ENCODE measurements at regions not wholly inside any gene's neighbourhood (a gene's known extent, or its start where the extent isn't known, plus 50 kb on each side); places are given as distances from the start of the nearest gene placed in this dataset.

DNA sequence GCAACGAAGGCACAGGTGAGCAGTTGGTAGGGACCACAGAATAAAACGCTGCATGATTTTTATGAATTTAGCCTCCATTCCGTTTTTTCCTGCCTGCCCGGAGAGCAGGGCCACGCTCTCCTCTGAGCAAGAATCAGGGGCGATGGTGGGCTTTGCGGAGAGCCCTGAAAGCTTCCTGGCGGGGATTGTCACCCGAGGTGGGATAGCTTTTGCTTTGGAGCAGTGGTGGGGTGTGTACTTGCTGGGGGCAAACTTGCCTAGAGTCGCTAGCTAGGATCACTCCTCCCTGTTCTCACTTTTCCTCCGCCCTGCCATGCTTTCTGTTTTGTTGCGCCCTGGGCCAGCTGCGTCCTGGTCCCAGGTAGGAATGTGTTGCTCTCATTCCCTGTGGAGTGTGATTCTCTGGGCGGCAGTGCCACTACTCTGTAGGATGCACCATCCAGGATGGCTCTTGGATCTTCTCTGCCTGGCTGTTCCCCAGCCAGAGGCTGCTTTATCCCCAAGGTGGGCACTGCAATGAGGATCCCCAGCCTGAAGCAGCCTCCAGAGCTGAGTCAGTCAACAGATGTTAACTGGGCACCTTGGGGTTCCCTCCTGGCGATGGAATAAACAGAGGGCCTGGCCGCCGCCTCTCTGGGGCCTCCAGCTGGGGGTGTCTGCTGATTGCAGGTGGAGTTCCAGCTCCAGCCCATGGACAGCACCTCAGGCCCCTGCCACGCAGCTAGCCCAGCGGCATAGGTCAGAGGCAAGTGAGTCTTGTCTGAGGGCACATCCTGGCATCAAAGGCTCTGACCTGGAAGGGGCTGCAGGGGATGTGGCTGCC, 360.9 kb upstream of the TNRC6C start:
- no peak for ATAC-seq
- Histone ChIP-seq H3K79me2 (ENCODE audit: low read length) (no peaks in the 10 kb centered on the region), H3K9me3 (ENCODE audit: low read length) (no peaks in the 10 kb centered on the region), H3K27me3 (ENCODE audit: low read length) (peaks cover 75% of the 10 kb centered on the region), H2AFZ (ENCODE audit: low read length) (no peak overlapping the region), H3K9ac (ENCODE audit: low read length) (no peak overlapping the region), H3K27ac (ENCODE audit: low read length) (no peak overlapping the region), H3F3A (ENCODE audit: low read length, unreplicated experiment) (no peaks in the 10 kb centered on the region), H3K9me2 (replicated peaks; ENCODE audit: low read length) (no peaks in the 10 kb centered on the region), H4K20me1 (ENCODE audit: low read length) (no peaks in the 10 kb centered on the region), H3K4me1 (ENCODE audit: insufficient read depth, low read length) (no peaks in the 10 kb centered on the region), H3K36me3 (ENCODE audit: low read depth, low read length) (no peaks in the 10 kb centered on the region), H3K4me3 (ENCODE audit: low read length) (no peak overlapping the region), H3K4me2 (ENCODE audit: low read length) (no peak overlapping the region)
- ChIA-PET POLR2A (ENCODE audit: unreplicated experiment) (no interaction called here), CTCF (no interaction called here)
- intact Hi-C loops (cut with micrococcal nuclease): no loop called here
- TF ChIP-seq EZH2phosphoT487 (IDR thresholded peaks at IDR 0.05; ENCODE audit: borderline replicate concordance, low read length) (no peak), EZH2 (IDR thresholded peaks at IDR 0.05; ENCODE audit: low read length, unreplicated experiment) (no peak)
- TF ChIP-seq, protein P1, sequence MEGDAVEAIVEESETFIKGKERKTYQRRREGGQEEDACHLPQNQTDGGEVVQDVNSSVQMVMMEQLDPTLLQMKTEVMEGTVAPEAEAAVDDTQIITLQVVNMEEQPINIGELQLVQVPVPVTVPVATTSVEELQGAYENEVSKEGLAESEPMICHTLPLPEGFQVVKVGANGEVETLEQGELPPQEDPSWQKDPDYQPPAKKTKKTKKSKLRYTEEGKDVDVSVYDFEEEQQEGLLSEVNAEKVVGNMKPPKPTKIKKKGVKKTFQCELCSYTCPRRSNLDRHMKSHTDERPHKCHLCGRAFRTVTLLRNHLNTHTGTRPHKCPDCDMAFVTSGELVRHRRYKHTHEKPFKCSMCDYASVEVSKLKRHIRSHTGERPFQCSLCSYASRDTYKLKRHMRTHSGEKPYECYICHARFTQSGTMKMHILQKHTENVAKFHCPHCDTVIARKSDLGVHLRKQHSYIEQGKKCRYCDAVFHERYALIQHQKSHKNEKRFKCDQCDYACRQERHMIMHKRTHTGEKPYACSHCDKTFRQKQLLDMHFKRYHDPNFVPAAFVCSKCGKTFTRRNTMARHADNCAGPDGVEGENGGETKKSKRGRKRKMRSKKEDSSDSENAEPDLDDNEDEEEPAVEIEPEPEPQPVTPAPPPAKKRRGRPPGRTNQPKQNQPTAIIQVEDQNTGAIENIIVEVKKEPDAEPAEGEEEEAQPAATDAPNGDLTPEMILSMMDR (conservative IDR thresholded peaks at IDR 0.05; ENCODE audit: low read depth, low read length): no peak
- DNase-seq: no peak
- BruUV-seq (replicated peaks): no TSS peak

GRCh38 chr17:77598241-77598620, 360.3 kb upstream of the TNRC6C start:
- ChIA-PET POLR2A (ENCODE audit: unreplicated experiment) (no interaction called here), CTCF (no interaction called here)
- H3K4me2 ChIP-seq (ENCODE audit: low read length): no peak overlapping the region
- H3K4me1 ChIP-seq (ENCODE audit: insufficient read depth, low read length): no peaks in the 10 kb centered on the region
- no peak overlapping the region for H2AFZ ChIP-seq (ENCODE audit: low read length)
- H3K79me2 ChIP-seq (ENCODE audit: low read length): no peaks in the 10 kb centered on the region
- H3K27me3 ChIP-seq (ENCODE audit: low read length): peaks cover 74% of the 10 kb centered on the region
- TF ChIP-seq, protein P1 (conservative IDR thresholded peaks at IDR 0.05; ENCODE audit: low read depth, low read length): no peak
- TF ChIP-seq EZH2phosphoT487 (IDR thresholded peaks at IDR 0.05; ENCODE audit: borderline replicate concordance, low read length) (no peak), EZH2 (IDR thresholded peaks at IDR 0.05; ENCODE audit: low read length, unreplicated experiment) (no peak)
- H3K4me3 ChIP-seq (ENCODE audit: low read length): no peak overlapping the region
- no peaks in the 10 kb centered on the region for H3K36me3 ChIP-seq (ENCODE audit: low read depth, low read length)
- DNase-seq (no peak), ATAC-seq (no peak)
- no peaks in the 10 kb centered on the region for H3K9me3 ChIP-seq (ENCODE audit: low read length)
- H3K27ac ChIP-seq (ENCODE audit: low read length): no peak overlapping the region
- H3K9ac ChIP-seq (ENCODE audit: low read length): no peak overlapping the region
- H3F3A ChIP-seq (ENCODE audit: low read length, unreplicated experiment): no peaks in the 10 kb centered on the region
- H4K20me1 ChIP-seq (ENCODE audit: low read length): no peaks in the 10 kb centered on the region
- H3K9me2 ChIP-seq (replicated peaks; ENCODE audit: low read length): no peaks in the 10 kb centered on the region
- BruUV-seq (replicated peaks): no TSS peak
- intact Hi-C loops (cut with micrococcal nuclease): no loop called here

DNA sequence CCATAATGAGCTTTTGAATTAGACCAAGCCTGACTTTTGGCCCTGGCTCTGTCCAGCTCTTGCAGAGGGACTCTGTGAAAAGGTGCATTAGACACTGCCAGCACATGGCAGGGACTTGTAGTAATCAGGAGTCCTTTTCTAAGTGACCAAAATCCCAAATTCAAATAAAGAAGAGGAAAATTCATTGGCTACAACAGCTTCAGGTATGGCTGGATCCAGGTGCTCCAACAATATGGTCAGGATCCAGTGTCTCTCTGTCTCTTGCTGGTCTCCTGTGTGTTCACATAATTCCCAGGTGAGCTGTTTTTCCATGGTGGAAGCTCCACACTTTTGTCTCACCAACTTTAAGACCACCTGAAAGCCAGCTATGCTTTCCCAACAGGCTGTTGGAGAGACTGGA, 358.8 kb upstream of the TNRC6C start:
- ATAC-seq: no peak
- TF ChIP-seq EZH2 (IDR thresholded peaks at IDR 0.05; ENCODE audit: low read length, unreplicated experiment): no peak
- no peak for TF ChIP-seq EZH2phosphoT487 (IDR thresholded peaks at IDR 0.05; ENCODE audit: borderline replicate concordance, low read length)
- TF ChIP-seq, protein P1 (conservative IDR thresholded peaks at IDR 0.05; ENCODE audit: low read depth, low read length): no peak
- Histone ChIP-seq H3K27me3 (ENCODE audit: low read length) (peaks cover 69% of the 10 kb centered on the region), H3K9me2 (replicated peaks; ENCODE audit: low read length) (no peaks in the 10 kb centered on the region), H3K4me2 (ENCODE audit: low read length) (no peak overlapping the region), H4K20me1 (ENCODE audit: low read length) (no peaks in the 10 kb centered on the region), H3K36me3 (ENCODE audit: low read depth, low read length) (no peaks in the 10 kb centered on the region), H3K27ac (ENCODE audit: low read length) (no peak overlapping the region), H2AFZ (ENCODE audit: low read length) (no peak overlapping the region), H3K4me3 (ENCODE audit: low read length) (no peak overlapping the region), H3K9me3 (ENCODE audit: low read length) (no peaks in the 10 kb centered on the region), H3K9ac (ENCODE audit: low read length) (no peak overlapping the region), H3F3A (ENCODE audit: low read length, unreplicated experiment) (no peaks in the 10 kb centered on the region), H3K4me1 (ENCODE audit: insufficient read depth, low read length) (no peaks in the 10 kb centered on the region), H3K79me2 (ENCODE audit: low read length) (no peaks in the 10 kb centered on the region)
- CTCF ChIA-PET: no interaction called here
- POLR2A ChIA-PET (ENCODE audit: unreplicated experiment): no interaction called here
- intact Hi-C loops (cut with micrococcal nuclease): no loop called here
- DNase-seq: no peak
- BruUV-seq (replicated peaks): no TSS peak

Measured in PC-3 (cell line).